ENCODE measurements at regions not wholly inside any gene's neighbourhood (a gene's known extent, or its start where the extent isn't known, plus 50 kb on each side); places are given as distances from the start of the nearest gene placed in this dataset.

- no peaks in the 10 kb centered on the region for H3K9me3 ChIP-seq
- no peaks in the 10 kb centered on the region for H3K4me1 ChIP-seq (ENCODE audit: control insufficient read depth in 1 of 2, insufficient read depth in 2 of 2, low read depth in 1 of 2, low read length in 1 of 2)
- H3K9me2 ChIP-seq: no peaks in the 10 kb centered on the region
- no peaks in the 10 kb centered on the region; the same call in 1 of the 2 replicates for H3K27me3 ChIP-seq (ENCODE audit: insufficient read depth)
- no peak for DNase-seq
- H3K9ac ChIP-seq: no peak overlapping the region
- no peaks in the 10 kb centered on the region for H3F3A ChIP-seq (replicated peaks; ENCODE audit: insufficient read depth)
- H3K36me3 ChIP-seq (replicated peaks in 1 of 2; ENCODE audit: control insufficient read depth in 1 of 2, insufficient read depth in 2 of 2, low read length in 1 of 2): no peaks in the 10 kb centered on the region
- no peaks in the 10 kb centered on the region for H4K20me1 ChIP-seq (ENCODE audit: insufficient read depth)
- 10% methylated on average over 6 of the region's 6 CpGs for WGBS (ENCODE audit: low lambda C conversion rate)
- CTCF ChIA-PET: interaction anchor here (1.3 kb wide), 1 partner anchor 72 kb away, joined by 3 read pairs; no protein-coding TSS in a partner anchor
- no peak overlapping the region for H2AFZ ChIP-seq (ENCODE audit: low read depth)
- H3K4me3 ChIP-seq (ENCODE audit: low read depth in 2 of 2, low read length in 1 of 2): no peak overlapping the region
- H3K79me2 ChIP-seq (ENCODE audit: insufficient read depth): no peaks in the 10 kb centered on the region
- no peak overlapping the region for H3K27ac ChIP-seq (ENCODE audit: low read depth in 2 of 2, low read length in 1 of 2)
- TF ChIP-seq SIN3A (IDR thresholded peaks at IDR 0.05; ENCODE audit: borderline replicate concordance, low read depth, low read length): no peak
- no peak for TF ChIP-seq JUND (IDR thresholded peaks at IDR 0.05)
- TF ChIP-seq RAD21 (IDR thresholded peaks at IDR 0.05; ENCODE audit: low read length): no peak
- no peak for TF ChIP-seq IRF3 (IDR thresholded peaks at IDR 0.05; ENCODE audit: low read depth, low read length)
- no peak for TF ChIP-seq USF2 (IDR thresholded peaks at IDR 0.05; ENCODE audit: borderline replicate concordance, low read depth, low read length)
- no peak for TF ChIP-seq REST (IDR thresholded peaks at IDR 0.05; ENCODE audit: low read depth, low read length)
- no peak for TF ChIP-seq FOXM1 (IDR thresholded peaks at IDR 0.05; ENCODE audit: low read depth)
- TF ChIP-seq GABPA (IDR thresholded peaks at IDR 0.05; ENCODE audit: low read depth): no peak
- no peak for TF ChIP-seq GATA2 (CRISPR knock-in tag; IDR thresholded peaks at IDR 0.05)
- TF ChIP-seq NFIC (IDR thresholded peaks at IDR 0.05; ENCODE audit: borderline replicate concordance): no peak
- TF ChIP-seq ELF1 (IDR thresholded peaks at IDR 0.05): no peak
- no peak for TF ChIP-seq NRF1 (IDR thresholded peaks at IDR 0.05; ENCODE audit: low read depth, low read length)
- TF ChIP-seq CTCF (IDR thresholded peaks at IDR 0.05): no peak
- TF ChIP-seq RFX5 (IDR thresholded peaks at IDR 0.05; ENCODE audit: low read length): no peak
- no peak for TF ChIP-seq YY1 (IDR thresholded peaks at IDR 0.05; ENCODE audit: low read depth)
- no peak for TF ChIP-seq EP300 (IDR thresholded peaks at IDR 0.05; ENCODE audit: borderline replicate concordance in 1 of 2, low read depth in 1 of 2, low read length in 1 of 2)
- TF ChIP-seq EZH2phosphoT487 (IDR thresholded peaks at IDR 0.05; ENCODE audit: borderline replicate concordance, low read depth): no peak
- TF ChIP-seq USF1 (IDR thresholded peaks at IDR 0.05; ENCODE audit: borderline replicate concordance, low read depth): no peak
- POLR2A ChIA-PET: no interaction called here
- H3K4me2 ChIP-seq: no peak overlapping the region
Measured at GRCh38 chr7:17434841-17435692, 136.6 kb downstream of the AHR start.

Data from SK-N-SH (cell line).